ENCODE measurements at regions not wholly inside any gene's neighbourhood (a gene's known extent, or its start where the extent isn't known, plus 50 kb on each side); places are given as distances from the start of the nearest gene placed in this dataset.

GRCh38 chr10:56715262-56715661 lies 354.2 kb upstream of the ZWINT start:
- DNase-seq, result no peak

DNA sequence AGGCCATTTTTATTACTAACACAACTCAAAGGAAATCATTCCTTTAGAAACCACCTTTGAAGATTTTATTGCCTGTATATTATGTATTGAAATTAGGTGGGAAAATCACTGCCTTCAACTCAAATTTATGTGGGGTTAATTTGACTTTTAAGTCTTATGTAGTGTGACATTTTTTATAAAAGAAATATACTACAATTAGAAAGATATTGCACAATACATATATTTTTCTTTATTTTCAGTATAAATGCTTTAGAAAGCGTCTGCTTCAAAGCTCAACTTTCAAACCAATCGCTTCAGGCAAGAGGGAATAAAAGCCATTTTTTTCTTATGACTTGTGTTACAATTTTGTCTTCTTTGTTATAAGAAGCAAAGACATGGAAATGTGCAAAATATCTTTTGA lies 337.4 kb upstream of the ZWINT start:
- DNase-seq, result no peak

- DNase-seq, result no peak
Observed at GRCh38 chr10:56679578-56679977, 318.5 kb upstream of the ZWINT start.

GRCh38 chr10:56662765-56663447 lies 301.8 kb upstream of the ZWINT start:
- DNase-seq, result no peak

DNA sequence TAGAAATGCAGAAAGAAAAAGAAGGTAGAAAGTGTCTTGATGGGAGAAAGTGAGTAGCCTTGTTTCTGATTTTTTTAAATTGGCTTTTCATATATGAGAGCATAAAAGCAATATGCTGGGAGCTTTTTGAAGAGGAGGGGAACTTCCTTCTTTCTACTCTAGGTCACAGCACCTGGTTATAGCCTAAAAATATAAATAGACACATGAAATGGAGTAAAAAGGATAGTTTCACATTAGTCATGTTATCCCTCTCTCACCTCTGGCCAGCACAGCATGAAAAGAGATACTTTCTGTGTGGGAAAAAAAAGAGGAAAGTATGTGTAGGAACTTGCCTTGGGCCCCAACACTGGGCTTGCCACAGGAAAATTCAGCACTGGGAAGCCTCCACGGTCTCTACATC lies 292.2 kb upstream of the ZWINT start:
- DNase-seq, result no peak

DNA sequence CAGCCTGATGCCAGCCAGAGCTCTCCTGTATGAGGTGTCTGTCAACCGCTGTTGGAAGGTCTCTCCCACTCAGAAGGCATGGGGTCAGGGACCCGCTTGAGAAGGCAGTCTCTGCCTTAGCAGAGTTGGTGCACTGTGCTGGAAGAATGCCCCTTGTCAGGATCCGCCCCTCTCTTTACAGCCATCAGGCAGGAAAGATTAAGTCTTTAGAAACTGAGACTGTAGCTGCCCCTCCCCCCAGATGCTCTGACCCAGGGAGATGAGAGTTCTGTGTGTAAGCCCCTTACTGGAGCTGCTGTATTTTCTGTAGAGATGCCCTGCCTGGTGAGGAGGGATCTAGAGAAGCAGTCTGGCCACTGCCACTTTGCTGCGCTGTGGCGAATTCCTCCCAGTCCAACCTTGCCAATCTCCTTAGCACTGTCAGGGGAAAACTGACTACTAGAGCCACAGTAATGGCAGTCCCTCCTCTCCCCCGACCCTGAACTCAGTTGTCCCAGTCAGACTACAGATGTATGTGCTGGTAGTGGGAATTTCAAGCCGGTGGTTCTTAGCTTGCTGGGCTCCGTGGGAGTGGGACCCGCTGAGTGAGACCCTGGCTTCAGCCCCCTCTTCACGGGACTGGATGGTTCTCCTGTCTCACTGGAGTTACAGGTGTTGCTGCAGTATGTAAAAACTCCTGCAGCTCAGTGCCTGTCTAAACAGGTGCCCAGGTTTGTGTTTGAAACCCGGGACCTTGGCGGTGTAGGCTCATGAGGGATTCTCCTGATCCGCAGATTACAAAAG lies 285.5 kb upstream of the ZWINT start:
- no peak for DNase-seq

DNA sequence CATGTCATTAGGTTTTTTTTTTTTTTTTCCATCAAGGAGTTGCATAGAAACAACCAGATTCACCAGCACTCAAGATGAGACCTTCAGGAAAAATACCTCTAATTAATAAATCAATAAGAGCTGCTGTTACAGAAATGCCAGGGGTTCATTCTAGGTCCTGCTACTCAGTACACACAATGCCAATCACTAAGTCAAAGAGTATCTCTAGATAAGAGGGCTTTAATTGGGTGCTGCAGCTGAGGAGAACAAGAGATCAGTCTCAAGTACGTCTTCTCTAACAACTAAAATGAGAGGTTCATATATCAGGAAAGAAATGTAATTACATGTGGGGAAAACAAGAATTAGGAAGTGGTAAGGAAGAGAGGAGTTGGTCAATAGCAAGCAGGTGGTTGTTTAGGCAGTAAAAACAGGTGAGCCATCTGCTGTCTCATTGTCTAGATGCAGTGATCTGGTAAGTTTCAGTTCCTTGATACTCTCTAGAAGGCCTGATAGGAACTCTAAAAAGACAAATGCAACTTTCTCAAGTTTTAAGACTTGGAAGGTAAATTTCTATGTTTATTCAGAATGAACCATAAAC lies 272.9 kb upstream of the ZWINT start:
- DNase-seq, result peak; percentile 85

DNA sequence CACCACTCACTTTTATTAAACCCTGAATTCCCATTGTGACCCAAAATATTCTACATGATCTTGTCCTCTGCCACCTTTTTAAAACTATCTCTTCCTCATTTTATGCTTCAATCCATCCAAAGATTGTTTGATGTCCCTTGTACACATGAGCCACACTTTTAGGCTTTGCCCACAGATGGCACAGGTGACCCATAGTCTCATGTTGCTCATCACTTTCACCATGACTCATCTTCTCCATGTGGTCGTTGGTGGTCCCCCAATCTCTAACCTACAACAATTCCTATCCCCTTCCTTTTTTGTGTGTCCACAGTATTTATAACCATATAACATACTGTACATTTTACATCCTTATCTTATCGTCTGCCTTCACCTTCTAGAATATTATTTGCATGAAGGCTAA lies 271.5 kb upstream of the ZWINT start:
- DNase-seq, result no peak

DNA sequence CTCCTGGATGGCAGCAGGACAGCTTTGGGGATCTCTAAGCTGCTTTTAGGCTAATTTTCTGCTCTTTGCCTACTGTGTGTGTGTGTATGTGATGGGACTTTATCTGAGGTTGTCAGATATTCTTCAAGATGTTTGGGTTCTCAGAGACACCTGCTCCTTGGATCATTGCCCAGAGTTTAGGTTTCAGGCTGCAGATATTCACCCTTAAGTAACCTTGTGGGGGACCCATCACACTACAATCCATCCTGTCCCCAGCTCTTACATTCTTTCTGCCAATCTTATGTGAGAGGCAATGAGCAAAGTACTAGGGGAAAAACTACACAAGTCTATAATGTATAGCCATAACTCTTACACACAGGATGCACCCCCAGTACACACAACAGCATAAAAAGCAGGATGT lies 263.0 kb upstream of the ZWINT start:
- DNase-seq, result peak; percentile 6

DNA sequence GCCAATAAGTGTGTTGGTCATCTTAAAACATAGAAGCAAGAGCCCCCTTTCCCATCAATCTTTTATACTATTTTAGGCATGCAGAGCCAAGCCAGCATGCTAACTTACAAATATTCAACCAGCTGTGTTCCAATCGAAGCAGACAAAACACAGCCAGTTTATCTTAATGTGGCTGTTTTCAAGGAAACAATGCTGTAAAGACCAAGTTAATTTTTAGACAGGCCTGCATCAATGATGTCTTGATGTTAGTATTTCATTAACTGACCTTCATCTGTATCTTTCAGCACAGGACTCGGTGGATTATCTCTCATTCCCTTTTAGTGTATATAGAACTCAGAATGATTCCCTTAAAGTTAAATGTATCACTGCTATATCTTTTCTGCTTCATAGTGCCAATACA lies 262.0 kb upstream of the ZWINT start:
- no peak for DNase-seq

DNA sequence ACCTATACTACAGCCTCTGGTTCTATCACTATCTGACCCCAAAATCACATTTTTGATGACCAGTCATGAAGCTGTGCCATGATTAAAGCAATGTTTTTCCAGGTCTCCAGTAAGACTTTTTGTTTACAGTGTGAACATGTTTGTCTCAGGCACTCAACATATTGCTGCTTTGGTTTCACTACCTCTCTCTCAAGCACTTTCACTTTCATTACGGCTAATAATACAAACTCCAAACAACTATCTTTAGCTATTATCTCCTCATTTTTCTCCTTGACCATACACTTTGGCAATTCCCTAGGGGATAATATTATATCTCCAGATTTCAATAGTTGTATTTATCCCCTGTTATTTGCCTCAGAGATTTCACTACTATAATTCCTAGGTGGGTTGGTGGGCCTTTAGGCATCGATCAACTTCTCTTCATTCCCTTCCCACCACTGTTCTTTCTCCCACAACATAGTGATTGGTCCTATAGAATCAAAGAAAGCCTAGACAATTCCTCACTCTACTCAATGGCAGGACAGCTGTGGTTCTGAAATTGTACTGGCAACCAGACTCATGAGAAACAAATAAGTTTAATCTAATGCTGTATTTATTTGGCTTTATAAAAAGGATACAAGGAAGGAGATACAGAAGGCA lies 261.4 kb upstream of the ZWINT start:
- peak; percentile 32 for DNase-seq

GRCh38 chr10:56606202-56606601 lies 245.1 kb upstream of the ZWINT start:
- no peak for DNase-seq

GRCh38 chr10:56605051-56605450 lies 244.0 kb upstream of the ZWINT start:
- DNase-seq, result no peak

DNA sequence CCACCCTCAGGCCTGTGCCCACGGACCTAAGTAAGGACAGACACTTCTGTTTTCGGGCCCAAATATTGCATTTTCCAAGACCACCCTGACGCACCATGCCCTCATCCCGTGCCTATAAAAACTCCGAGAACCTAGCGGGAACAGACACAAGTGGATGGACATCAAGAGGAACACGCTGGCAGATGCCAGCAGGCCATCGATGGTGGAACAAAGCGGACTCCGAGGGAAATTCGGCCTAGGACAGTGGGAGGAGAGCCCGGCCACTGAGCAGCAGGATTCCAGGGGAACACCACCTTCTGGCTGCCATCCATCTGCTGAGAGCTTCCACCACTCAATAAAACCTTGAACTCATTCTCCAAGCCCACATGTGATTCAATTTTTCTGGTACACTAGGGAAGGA lies 243.6 kb upstream of the ZWINT start:
- no peak for DNase-seq

DNA sequence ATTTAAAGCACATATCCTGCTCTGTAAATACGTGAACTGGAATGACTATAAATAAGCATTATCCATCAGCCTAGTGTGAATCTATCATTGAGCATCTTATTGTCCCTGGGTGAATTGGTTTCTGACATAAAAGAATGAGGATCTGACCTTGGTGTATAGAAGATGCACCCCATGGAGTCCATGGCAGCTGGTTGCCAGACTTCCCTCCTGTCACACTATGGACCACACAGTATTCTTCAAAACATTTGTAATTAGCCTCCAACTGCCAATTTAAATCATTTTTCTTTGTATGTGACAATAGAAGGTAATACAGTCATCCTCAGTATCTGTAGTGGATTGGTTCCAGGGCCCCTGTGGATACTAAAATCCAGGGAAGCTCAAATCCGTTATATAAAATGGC lies 238.1 kb upstream of the ZWINT start:
- no peak for DNase-seq

GRCh38 chr10:56596257-56596656 lies 235.2 kb upstream of the ZWINT start:
- DNase-seq, result no peak

DNA sequence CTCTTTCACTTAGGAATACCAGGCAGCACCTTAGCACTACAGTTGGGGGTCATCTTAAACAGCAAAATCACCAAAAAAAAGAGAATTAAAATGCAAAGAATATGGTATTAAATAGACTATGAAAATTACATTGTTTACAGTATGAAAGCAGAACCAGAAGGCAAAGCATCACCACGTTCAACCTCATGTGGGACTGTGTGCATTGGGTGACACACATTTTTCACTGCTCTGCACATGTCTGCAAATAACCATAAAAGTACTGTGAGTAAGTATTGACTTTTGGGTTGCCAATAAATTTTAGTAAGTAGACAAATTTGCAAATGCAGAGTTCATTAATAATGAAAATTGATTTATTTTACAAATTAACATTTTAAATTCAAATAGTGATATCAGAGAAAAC lies 232.1 kb upstream of the ZWINT start:
- DNase-seq, result no peak

GRCh38 chr10:56586461-56586891 lies 225.4 kb upstream of the ZWINT start:
- peak; percentile 5 for DNase-seq

GRCh38 chr10:56585447-56586171 lies 224.6 kb upstream of the ZWINT start:
- DNase-seq, result no peak

GRCh38 chr10:56583316-56583715 lies 222.3 kb upstream of the ZWINT start:
- DNase-seq, result no peak

- DNase-seq, result no peak
Observed at GRCh38 chr10:56567580-56567979, 206.5 kb upstream of the ZWINT start.

GRCh38 chr10:56561336-56561735 lies 200.3 kb upstream of the ZWINT start:
- no peak for DNase-seq

DNA sequence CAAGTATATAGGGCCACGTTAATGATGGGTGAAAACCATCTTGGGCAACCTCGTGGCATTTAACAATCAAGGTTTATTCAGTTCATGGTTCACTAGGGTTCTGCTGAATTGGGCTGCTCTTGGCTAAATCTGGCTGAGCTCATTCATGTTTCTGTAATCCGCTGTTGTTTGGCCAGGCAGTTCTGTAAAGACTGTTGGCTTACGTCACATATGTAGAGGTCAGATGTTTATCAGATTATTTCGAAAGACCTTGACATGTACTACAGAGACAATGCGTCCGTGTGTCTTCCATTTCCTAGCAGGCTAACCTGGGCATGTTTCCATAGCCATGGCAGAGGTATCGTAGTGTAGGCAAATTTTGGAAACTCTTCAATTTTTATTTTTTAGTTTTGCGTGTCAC lies 190.0 kb upstream of the ZWINT start:
- no peak for DNase-seq

Measured in DMS79 treated with DMSO at 0.1 percent for 48 hours (cell line).